Upper lobe of right lung (tissue), 1 donor: ENCODE measurements at regions not wholly inside any gene's neighbourhood (a gene's known extent, or its start where the extent isn't known, plus 50 kb on each side); places are given as distances from the start of the nearest gene placed in this dataset.

ENCODE experiments used
- ATAC-seq: fragments of 200-7000 bp; cut with Tn5 transposase; one replicate; pipeline ENCODE4 v1.9.1; 2020; ENCODE audit warnings: mild to moderate bottlenecking, moderate library complexity
- DNase-seq: peaks from one replicate; pipeline ENCODE4 v3.0.0-alpha.2; 2020
- H3K27ac ChIP-seq: fragments of 200-600 bp; one replicate; pipeline ENCODE4 v1.8.0; 2022
- H3K27me3 ChIP-seq: fragments of 200-600 bp; one replicate; pipeline ENCODE4 v1.8.0; 2022; ENCODE audit warnings: mild to moderate bottlenecking
- H3K36me3 ChIP-seq: fragments of 200-600 bp; one replicate; pipeline ENCODE4 v1.8.0; 2022
- H3K4me1 ChIP-seq: fragments of 200-600 bp; one replicate; pipeline ENCODE4 v1.8.0; 2022
- H3K4me3 ChIP-seq: fragments of 200-600 bp; one replicate; pipeline ENCODE4 v1.8.0; 2022; ENCODE audit warnings: mild to moderate bottlenecking
- H3K9me3 ChIP-seq: fragments of 200-600 bp; one replicate; pipeline ENCODE4 v1.8.0; 2022
- intact Hi-C: fragments of 100-400 bp; cut with DNase I; formaldehyde crosslinking; loops from one replicate; pipeline ENCODE4 v1.11.0; 2022
- TF ChIP-seq, protein P1 (sequence below): fragments of 200-600 bp; IDR thresholded peaks from one replicate; pipeline ENCODE4 v1.8.0; 2022; ENCODE audit warnings: antibody characterized with exemption
- donor health status: DM: no; HTN: yes; CAD: no; lungs with severe emphysema.

DNA sequence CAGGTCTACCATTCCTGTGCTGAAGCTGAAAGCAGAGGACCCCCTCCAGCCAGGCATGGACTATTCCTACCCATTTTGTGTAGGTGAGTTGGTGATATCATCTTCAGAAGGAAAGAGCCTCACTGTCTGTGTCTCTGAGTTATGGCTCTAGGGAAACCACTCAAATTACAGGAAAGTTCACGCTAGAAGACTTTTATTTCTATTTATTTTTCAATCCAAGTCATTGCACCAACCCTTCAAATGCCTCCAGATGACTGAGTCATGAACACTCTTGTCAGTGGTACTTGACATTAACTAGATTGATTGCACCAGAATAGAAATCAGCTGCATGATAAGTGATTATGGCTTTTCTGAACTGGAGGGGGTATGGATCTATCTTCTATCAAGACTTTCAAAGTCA, 338.4 kb downstream of the MBD2 start:
- no peak overlapping the region for H3K27ac ChIP-seq
- H3K4me3 ChIP-seq: no peak overlapping the region
- no peaks in the 10 kb centered on the region for H3K9me3 ChIP-seq
- intact Hi-C loops: no loop called here
- H3K36me3 ChIP-seq: no peaks in the 10 kb centered on the region
- ATAC-seq (peak; percentile 40), DNase-seq (no peak)
- TF ChIP-seq, protein P1, sequence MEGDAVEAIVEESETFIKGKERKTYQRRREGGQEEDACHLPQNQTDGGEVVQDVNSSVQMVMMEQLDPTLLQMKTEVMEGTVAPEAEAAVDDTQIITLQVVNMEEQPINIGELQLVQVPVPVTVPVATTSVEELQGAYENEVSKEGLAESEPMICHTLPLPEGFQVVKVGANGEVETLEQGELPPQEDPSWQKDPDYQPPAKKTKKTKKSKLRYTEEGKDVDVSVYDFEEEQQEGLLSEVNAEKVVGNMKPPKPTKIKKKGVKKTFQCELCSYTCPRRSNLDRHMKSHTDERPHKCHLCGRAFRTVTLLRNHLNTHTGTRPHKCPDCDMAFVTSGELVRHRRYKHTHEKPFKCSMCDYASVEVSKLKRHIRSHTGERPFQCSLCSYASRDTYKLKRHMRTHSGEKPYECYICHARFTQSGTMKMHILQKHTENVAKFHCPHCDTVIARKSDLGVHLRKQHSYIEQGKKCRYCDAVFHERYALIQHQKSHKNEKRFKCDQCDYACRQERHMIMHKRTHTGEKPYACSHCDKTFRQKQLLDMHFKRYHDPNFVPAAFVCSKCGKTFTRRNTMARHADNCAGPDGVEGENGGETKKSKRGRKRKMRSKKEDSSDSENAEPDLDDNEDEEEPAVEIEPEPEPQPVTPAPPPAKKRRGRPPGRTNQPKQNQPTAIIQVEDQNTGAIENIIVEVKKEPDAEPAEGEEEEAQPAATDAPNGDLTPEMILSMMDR: no peak
- no peaks in the 10 kb centered on the region for H3K4me1 ChIP-seq
- H3K27me3 ChIP-seq: no peaks in the 10 kb centered on the region

DNA sequence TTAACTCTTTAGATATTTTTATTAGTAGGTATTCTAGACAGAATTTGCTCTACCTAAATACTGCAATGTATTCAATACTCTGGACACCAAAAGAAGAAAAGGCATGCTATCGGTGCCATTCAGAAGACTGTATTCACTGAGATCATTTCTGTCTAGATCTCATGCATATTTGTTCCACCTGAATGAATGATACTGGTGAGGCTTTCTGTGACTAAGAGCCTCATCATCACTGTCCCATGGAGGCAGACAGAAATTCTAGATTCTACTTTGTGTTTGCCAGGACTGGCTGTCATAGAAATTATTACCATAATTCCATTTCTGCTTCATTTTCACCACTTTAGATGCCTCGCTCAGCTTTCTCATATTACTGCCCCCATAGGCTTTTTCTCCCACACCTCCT, 340.7 kb downstream of the MBD2 start:
- DNase-seq: no peak
- no peaks in the 10 kb centered on the region for H3K4me1 ChIP-seq
- H3K27me3 ChIP-seq: no peaks in the 10 kb centered on the region
- ATAC-seq: no peak
- H3K27ac ChIP-seq: no peak overlapping the region
- no peak overlapping the region for H3K4me3 ChIP-seq
- intact Hi-C loops: no loop called here
- TF ChIP-seq, protein P1: no peak
- H3K9me3 ChIP-seq: no peaks in the 10 kb centered on the region
- no peaks in the 10 kb centered on the region for H3K36me3 ChIP-seq

DNA sequence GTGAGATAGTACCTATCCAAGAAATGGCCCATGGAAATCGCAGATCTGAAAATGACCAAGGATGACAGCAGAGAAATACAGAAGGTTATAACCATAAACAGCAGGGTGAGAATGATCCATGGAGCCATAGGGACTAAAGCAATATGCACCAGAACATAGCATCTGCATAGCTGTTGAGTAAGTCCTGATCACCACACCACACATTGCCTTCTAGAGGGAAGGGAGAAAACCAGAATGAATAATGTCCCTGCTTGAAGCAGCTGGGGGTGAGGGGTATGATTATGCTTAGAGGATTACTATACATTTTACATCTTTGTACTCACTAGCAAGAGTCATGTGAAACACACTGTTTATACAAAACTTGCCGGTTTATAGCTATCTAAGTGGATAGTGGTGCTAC, 350.4 kb downstream of the MBD2 start:
- Histone ChIP-seq H3K27me3 (no peaks in the 10 kb centered on the region), H3K36me3 (no peaks in the 10 kb centered on the region), H3K4me3 (no peak overlapping the region), H3K27ac (no peak overlapping the region), H3K4me1 (no peaks in the 10 kb centered on the region), H3K9me3 (no peaks in the 10 kb centered on the region)
- DNase-seq: no peak
- intact Hi-C loops: no loop called here
- TF ChIP-seq, protein P1: no peak
- no peak for ATAC-seq

DNA sequence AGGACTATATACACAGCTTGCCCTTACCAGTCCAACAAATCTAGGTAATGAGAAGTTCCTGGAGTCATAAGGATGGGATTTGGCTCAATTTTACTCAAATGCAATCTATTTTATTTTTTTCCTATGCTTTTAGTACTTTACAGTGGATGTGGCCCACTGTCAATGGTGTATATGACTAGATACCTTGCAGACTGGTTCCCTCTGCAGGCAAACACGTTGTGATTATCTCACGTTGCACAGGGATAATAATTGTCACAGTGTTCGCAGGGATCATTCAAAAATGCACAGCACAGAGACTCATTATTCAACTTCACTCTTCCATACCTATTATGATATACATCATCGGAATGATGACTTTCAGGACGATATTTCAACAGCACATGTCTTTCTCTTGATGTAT, 359.7 kb downstream of the MBD2 start:
- TF ChIP-seq, protein P1: no peak
- intact Hi-C loops: no loop called here
- no peak overlapping the region for H3K27ac ChIP-seq
- no peak overlapping the region for H3K4me3 ChIP-seq
- ATAC-seq: no peak
- H3K27me3 ChIP-seq: no peaks in the 10 kb centered on the region
- no peaks in the 10 kb centered on the region for H3K9me3 ChIP-seq
- no peaks in the 10 kb centered on the region for H3K36me3 ChIP-seq
- DNase-seq: no peak
- no peaks in the 10 kb centered on the region for H3K4me1 ChIP-seq

DNA sequence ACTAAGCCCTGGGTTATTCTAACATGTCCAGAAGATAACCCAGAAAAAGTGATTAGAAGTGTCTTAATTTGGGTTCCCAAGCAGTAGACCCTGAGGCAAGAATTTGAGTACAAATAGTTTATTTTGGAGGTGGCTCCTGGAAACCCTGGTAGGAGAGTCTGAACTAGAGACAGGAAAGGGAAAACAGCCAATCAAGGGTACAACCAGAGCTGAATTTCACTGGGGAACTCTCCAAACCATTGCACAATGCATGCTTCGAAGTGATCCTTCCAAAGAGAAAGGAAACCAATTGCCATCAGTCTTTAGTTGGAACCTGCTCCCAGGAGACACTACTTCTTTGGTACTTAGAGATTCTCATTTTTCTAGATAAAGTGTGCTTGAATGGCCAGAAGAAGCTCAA, 361.5 kb downstream of the MBD2 start:
- no peak for ATAC-seq

DNA sequence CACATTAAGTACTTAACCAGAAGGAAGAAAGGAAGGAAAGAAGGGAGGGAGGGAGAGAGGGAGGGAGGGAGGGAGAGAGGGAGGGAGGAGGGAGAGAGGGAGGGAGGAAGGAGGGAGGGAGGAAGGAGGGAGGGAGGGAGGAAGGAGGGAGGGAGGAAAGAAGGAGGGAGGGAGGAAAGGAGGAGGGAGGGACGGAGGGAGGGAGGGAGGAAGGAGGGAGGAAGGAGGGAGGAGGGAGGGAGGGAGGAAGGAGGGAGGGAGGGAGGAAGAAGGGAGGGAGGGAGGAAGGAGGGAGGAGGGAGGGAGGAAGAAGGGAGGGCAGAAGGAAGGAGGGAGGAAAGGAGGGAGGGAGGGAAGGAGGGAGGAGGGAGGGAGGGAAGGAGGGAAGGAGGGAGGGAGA, 363.3 kb downstream of the MBD2 start:
- Histone ChIP-seq H3K4me3 (no peak overlapping the region), H3K4me1 (no peaks in the 10 kb centered on the region), H3K27ac (no peak overlapping the region), H3K9me3 (no peaks in the 10 kb centered on the region), H3K36me3 (no peaks in the 10 kb centered on the region), H3K27me3 (no peaks in the 10 kb centered on the region)
- ATAC-seq: no peak
- TF ChIP-seq, protein P1: no peak
- DNase-seq: no peak
- intact Hi-C loops: no loop called here

More for the DNA sequence above, 361.5 kb downstream of the MBD2 start:
- Histone ChIP-seq H3K27ac (no peak overlapping the region), H3K9me3 (no peaks in the 10 kb centered on the region), H3K36me3 (no peaks in the 10 kb centered on the region), H3K27me3 (no peaks in the 10 kb centered on the region), H3K4me3 (no peak overlapping the region), H3K4me1 (no peaks in the 10 kb centered on the region)
- intact Hi-C loops: no loop called here
- TF ChIP-seq, protein P1: no peak
- no peak for DNase-seq
